ENCODE measurements at regions not wholly inside any gene's neighbourhood (a gene's known extent, or its start where the extent isn't known, plus 50 kb on each side); places are given as distances from the start of the nearest gene placed in this dataset.
"Not testable (repeated sequence)": the region's sequence is repeated elsewhere in the genome, so short reads cannot be mapped to it uniquely, and the experiment has no call there.

DNA sequence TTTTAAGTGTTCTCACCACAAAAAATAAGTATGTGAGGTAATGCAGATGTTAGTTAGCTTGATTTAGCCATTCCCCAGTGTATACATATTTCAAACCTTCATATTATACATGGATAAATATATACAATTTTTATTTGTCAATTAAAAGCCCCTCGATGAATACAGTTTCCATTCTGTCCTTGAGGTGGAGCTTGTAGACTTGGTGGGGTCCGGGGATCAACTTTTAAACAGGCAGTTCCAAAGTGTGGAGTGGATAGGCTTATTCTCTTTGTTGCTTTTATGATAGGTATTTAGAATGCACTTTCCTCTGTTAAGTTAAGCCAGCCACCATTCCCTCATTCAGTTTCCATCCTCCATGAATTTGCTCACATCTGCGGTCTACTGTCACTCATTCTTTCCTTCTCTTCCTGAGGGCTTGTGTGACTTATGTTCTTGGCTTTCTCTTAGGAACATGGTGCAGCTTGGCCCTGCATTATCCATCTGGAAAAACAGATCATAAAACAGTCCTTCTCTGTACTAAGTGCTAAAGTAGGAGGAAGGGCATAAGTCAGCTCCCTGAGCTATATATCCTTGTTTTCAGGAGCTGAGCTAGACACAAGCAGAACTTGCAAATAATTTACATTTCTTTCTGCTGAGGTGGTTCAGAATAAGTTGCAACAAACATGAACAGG lies 149.1 kb downstream of the NFKBIZ start:
- DNase-seq (ENCODE audit: low read depth), result peak; percentile 87

DNA sequence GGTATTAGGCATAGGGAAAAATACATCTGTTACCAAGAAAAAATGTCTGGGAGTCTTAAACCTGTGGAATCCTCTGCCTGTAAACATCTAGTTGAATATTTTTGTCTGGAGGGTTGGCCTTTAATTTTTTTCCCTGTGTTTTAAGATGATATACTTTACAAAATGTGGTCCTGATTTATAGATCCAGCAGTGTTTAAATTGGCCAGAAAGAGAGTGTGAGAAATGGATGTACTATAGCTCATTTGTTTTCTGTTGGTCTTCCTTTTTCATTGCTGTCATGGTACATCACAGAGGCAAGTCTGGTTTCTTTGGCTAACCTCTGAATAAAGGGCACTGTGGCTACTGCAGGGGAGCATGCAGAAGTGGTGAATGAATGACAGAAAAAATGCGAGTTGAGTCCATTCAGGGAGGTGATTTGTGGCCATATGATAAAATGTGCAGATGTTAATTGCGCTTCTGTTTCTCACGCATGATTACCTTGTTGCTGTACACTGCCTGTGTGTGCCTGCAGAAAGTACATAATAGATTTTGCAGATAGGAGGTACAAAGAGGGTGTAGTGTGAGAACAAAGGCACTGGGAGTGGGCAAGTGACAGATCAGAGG lies 150.0 kb downstream of the NFKBIZ start:
- peak; percentile 55 for DNase-seq (ENCODE audit: low read depth)

GRCh38 chr3:102000620-102001209 lies 151.4 kb downstream of the NFKBIZ start:
- peak; percentile 45 for DNase-seq (ENCODE audit: low read depth)

GRCh38 chr3:102002056-102002455 lies 152.7 kb downstream of the NFKBIZ start:
- DNase-seq (ENCODE audit: low read depth), result no peak

DNA sequence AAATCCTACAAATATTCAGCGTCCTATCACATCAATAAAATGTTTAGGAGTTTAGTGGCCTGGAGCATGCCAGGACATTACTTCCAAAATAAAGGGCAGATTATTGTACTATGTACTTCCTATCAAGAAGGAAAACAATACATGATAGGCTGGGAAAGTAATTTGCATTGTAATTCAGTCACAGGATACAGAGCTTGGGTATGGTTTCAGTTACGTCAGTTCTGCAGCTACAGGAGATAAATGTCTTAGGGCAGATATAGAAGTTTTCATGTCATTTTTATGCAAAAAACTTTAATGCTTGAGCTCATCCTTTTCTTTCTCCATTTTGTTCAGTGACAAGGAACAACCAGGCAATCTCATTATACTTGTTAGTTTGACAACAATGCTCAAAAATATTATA lies 155.2 kb downstream of the NFKBIZ start:
- DNase-seq (ENCODE audit: low read depth), result no peak

DNA sequence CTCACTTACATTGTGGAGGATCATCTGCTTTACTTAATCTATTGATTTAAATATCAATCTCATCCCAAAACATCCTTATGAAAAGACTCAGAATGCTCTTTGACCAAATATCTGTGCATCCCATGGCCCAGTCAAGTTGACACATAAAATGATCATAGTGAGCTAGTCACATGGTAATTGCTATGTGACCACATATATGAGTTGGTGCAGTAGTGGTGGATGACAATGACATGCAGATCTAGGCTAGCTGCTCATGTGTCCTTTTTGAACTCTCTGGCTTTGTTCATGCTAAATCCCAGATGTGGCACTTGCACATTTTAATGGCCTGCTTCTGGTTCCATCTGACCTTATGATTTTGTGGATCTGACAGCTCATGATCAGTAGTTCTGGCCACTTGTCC lies 156.2 kb downstream of the NFKBIZ start:
- no peak for DNase-seq (ENCODE audit: low read depth)

GRCh38 chr3:102006812-102007485 lies 157.6 kb downstream of the NFKBIZ start:
- DNase-seq (ENCODE audit: low read depth), result peak; percentile 98

DNA sequence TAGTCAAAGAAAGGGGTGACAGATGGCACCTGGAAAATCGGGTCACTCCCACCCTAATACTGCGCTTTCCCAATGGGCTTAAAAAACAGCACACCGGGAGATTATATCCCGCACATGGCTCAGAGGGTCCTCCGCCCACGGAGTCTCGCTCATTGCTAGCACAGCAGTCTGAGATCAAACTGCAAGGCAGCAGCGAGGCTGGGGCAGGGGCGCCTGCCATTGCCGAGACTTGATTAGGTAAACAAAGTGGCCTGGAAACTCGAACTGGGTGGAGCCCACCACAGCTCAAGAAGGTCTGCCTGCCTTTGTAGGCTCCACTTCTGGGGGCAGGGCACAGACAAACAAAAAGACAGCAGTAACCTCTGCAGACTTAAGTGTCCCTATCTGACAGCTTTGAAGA lies 159.1 kb downstream of the NFKBIZ start:
- DNase-seq (ENCODE audit: low read depth), result not testable (repeated sequence)

GRCh38 chr3:102016417-102016816 lies 167.1 kb downstream of the NFKBIZ start:
- no peak for DNase-seq (ENCODE audit: low read depth)

- no peak for DNase-seq (ENCODE audit: low read depth)
Measured at GRCh38 chr3:102017784-102018183, 168.5 kb downstream of the NFKBIZ start.

DNA sequence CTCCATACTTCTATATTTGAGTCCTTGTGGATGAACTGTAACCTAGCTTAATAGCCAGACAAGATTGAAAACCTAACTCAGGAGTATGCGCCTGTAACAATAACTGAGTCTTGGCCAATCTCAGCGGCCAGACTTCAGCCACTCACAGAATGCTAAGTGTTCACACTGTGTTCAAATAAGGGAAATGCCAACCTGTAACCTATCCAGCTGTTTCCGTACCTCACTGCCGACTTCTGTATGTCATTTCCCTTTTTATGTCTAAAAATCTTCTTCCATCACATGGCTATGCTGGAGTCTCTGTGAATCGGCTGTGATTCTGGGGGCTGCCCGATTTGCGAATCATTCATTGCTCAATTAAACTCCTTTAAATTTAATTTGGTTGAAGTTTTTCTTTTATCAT lies 169.2 kb downstream of the NFKBIZ start:
- DNase-seq (ENCODE audit: low read depth), result no peak

DNA sequence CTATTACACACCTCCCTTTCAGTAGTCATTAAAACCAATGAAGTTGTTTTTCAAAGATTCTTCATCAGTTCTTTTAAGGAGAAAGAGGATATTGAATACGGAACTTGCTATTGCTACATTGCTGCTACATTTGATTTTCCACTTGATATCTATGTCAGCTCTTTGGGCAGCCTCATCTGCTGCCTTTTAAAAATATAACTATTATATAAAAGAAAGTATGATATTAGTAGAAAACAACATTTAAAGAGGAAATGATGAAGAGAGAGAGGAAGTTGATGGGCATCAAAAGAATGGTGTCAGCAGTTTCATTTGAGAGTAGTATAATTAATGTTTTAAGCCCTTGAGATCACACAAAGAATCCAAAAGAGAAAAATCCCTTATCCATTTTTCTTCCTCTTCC lies 171.4 kb downstream of the NFKBIZ start:
- DNase-seq (ENCODE audit: low read depth), result no peak

DNA sequence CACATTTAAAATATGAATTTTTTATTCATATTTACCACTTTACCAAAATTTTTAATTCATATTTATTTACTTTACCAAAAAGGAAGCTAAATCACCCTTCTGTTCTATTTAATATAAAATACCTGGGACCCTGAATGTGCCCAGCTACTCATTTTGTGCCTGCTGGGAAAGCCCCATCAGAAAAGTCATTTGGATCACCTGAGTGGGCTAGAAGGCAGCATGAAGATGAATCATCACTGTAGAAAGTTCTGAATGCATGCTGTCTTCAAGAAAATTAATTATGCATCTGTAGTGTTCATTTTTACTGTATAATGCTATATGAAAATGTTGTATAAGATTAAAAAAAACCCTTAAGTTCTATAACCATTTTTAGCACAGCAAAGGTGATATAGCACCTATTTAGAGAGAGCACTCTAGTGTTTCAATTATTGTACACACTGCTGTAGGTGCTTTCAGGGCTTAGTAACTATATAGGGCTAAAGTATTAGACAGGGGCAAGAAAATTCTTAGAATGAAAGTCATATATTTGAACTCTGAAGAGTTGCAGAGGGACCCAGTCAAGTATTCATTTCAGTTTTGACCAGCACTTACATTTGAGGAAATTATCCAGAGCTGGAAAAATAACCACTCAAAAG lies 175.1 kb downstream of the NFKBIZ start:
- no peak for DNase-seq (ENCODE audit: low read depth)

GRCh38 chr3:102025606-102026270 lies 176.4 kb downstream of the NFKBIZ start:
- peak; percentile 70 for DNase-seq (ENCODE audit: low read depth)

DNA sequence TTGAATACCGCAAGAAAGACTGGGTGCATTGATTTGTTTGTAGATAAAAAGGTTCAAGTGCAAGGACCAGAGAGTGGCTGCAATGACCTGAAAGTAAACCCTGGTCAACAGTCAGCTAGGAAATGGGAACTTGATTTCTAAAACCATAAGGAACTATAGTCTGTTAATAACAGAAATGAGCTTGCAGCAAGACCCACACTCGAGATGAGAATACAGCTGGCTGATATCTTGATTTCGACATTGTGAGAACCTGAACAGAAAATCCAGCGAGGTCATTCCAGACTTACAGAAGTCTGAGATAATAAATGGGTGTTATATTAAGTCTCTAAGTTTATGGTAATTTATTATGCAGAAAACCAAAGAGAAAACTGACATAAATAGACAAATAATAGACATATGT lies 177.3 kb downstream of the NFKBIZ start:
- no peak for DNase-seq (ENCODE audit: low read depth)

GRCh38 chr3:102030661-102031060 lies 181.3 kb downstream of the NFKBIZ start:
- DNase-seq (ENCODE audit: low read depth), result no peak

DNA sequence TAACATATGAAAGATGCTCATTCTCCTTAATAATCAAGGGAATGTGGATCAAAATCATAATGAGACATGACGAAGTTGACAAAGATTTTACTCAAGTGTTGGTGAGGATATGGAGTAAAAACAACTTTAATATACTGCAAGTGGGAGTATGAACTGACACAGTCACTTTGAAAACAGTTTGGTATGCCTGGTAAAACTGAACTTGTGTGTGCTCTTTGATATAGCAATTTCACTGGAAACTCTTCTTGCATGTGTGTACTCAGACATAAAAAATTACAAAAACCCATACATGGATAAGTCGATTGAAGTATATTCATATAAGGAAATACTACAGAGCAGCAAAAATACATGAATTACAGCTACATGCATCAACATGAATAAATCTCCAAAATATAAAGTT lies 182.5 kb downstream of the NFKBIZ start:
- no peak for DNase-seq (ENCODE audit: low read depth)

- peak; percentile 66 for DNase-seq (ENCODE audit: low read depth)
Measured at GRCh38 chr3:102032491-102033383, 183.4 kb downstream of the NFKBIZ start.

DNA sequence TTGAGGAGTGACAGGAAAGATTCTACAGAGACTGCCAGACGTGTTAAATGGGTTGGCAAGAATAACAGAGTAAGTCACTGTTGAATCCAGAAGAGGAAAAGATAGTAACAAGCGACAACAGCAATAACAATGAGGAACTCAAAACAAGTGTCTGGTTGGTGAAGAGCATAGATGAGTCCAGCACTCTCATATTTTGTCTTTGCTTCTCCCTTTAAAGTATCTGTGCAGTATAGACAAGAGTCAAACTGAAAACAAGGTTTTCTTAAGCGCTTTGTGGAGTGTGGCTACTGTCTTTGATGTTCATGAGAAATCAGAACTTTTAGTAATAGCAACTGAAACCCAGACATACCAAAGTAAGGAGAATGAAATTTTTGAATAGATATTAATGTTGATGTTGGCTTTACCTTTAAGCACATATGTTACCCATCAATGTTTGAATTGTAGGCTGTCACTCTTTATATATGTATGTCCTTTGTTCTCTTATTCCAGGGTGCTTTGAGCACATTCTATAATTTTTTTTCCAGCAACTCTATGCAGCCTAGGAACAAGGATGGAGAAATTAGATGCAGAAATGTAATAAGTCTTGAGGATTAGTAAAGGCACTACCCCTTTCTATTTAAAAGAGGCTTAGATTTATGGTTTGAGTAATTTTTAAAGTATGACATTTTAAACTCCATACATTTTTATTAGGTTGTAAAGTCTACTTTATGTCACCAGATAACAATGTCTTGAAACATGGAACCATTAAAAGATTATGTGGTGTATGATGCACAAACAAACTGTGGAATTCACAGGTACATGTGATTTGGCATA lies 185.5 kb downstream of the NFKBIZ start:
- peak; percentile 24 for DNase-seq (ENCODE audit: low read depth)

DNA sequence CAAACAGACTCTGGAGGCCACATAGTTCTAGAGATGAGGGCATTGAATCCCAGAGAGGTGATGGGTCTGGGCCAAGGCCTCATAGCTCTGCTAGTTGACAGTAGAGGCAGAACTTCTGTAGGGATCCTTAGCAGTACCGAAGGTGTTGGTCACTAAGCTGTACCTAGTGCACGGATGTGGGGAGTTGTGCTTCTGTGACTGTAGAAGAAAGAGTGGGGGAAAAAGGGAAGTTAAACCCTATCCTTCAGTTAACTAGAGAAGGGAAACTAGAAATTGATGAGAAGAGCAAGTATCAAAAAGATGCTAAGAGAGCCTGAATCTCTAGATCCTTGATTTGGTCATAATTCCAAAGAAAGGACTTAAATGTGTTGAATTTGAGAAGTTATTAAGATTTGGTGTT lies 186.7 kb downstream of the NFKBIZ start:
- DNase-seq (ENCODE audit: low read depth), result no peak

Data from EH (cell line).